Loucy (cell line): ENCODE measurements at regions not wholly inside any gene's neighbourhood (a gene's known extent, or its start where the extent isn't known, plus 50 kb on each side); places are given as distances from the start of the nearest gene placed in this dataset.

Experiments
- H2AFZ ChIP-seq: fragments of 200-600 bp; sonication (generic); 2 replicates; pipeline ENCODE4 v1.6.0; 2016; ENCODE audit warnings: antibody characterized with exemption, mild to moderate bottlenecking, low read length, moderate library complexity
- H3F3A ChIP-seq: fragments of 200-600 bp; 2 replicates; pipeline ENCODE4 v1.6.0; 2016; ENCODE audit warnings: antibody characterized with exemption, low read depth, mild to moderate bottlenecking
- H3K27me3 ChIP-seq: fragments of 200-600 bp; sonication (generic); 2 replicates; pipeline ENCODE4 v1.6.1; 2014; ENCODE audit warnings: low read length, mild to moderate bottlenecking; ENCODE audit not compliant: insufficient read depth, poor library complexity, severe bottlenecking
- H3K36me3 ChIP-seq: fragments of 200-600 bp; sonication (generic); 2 replicates; pipeline ENCODE4 v1.6.1; 2016; ENCODE audit warnings: low read length; ENCODE audit not compliant: insufficient read depth
- H3K4me1 ChIP-seq: fragments of 200-600 bp; sonication (generic); 2 replicates; pipeline ENCODE4 v1.5.1; 2014; ENCODE audit warnings: low read length, mild to moderate bottlenecking; ENCODE audit not compliant: insufficient read depth, poor library complexity, severe bottlenecking
- H3K4me2 ChIP-seq: fragments of 200-600 bp; sonication (generic); 2 replicates; pipeline ENCODE4 v1.6.0; 2014; ENCODE audit warnings: antibody characterized with exemption, low read length, low read depth, mild to moderate bottlenecking; ENCODE audit not compliant: poor library complexity, severe bottlenecking
- H3K4me3 ChIP-seq: fragments of 200-600 bp; sonication (generic); 2 replicates; pipeline ENCODE4 v1.5.1; 2014; ENCODE audit warnings: low read length, mild to moderate bottlenecking, mixed read lengths; ENCODE audit not compliant: poor library complexity, severe bottlenecking
- H3K79me2 ChIP-seq: fragments of 200-600 bp; sonication (generic); 2 replicates; pipeline ENCODE4 v1.6.1; 2014; ENCODE audit warnings: low read length; ENCODE audit not compliant: insufficient read depth
- H3K9ac ChIP-seq: fragments of 200-600 bp; sonication (generic); 2 replicates; pipeline ENCODE4 v1.6.0; 2014; ENCODE audit warnings: mild to moderate bottlenecking, low read depth, low read length, moderate library complexity; ENCODE audit not compliant: poor library complexity, severe bottlenecking
- H3K9me2 ChIP-seq: fragments of 200-600 bp; sonication (generic); replicated peaks from 2 replicates; pipeline ENCODE4 v1.6.1; 2016; ENCODE audit warnings: low read depth, low read length, mixed read lengths
- H3K9me3 ChIP-seq: fragments of 200-600 bp; sonication (generic); 2 replicates; pipeline ENCODE4 v1.6.1; 2014; ENCODE audit warnings: mild to moderate bottlenecking, antibody characterized with exemption, low read length, low read depth; ENCODE audit not compliant: insufficient read depth
- H4K20me1 ChIP-seq: fragments of 200-600 bp; sonication (generic); 2 replicates; pipeline ENCODE4 v1.6.0; 2014; ENCODE audit warnings: antibody characterized with exemption, low read length, mild to moderate bottlenecking; ENCODE audit not compliant: insufficient read depth, poor library complexity, severe bottlenecking
- CTCF ChIP-seq: fragments of 200-600 bp; sonication (generic); conservative IDR thresholded peaks from 2 replicates; pipeline ENCODE4 v1.5.1; 2014; ENCODE audit warnings: mild to moderate bottlenecking, antibody characterized with exemption, low read length
- EZH2phosphoT487 ChIP-seq: fragments of 200-600 bp; IDR thresholded peaks from 2 replicates; pipeline ENCODE4 v1.6.1; 2018; ENCODE audit warnings: antibody characterized with exemption, mild to moderate bottlenecking, moderate library complexity, borderline replicate concordance

- H3F3A ChIP-seq, result no peaks in the 10 kb centered on the region
- no peaks in the 10 kb centered on the region for H3K4me1 ChIP-seq
- no peaks in the 10 kb centered on the region for H4K20me1 ChIP-seq
- no peaks in the 10 kb centered on the region for H3K36me3 ChIP-seq
- no peak overlapping the region for H3K4me2 ChIP-seq
- no peaks in the 10 kb centered on the region for H3K27me3 ChIP-seq
- H3K9me3 ChIP-seq, result no peaks in the 10 kb centered on the region
- TF ChIP-seq CTCF (no peak), EZH2phosphoT487 (no peak)
- no peak overlapping the region for H3K4me3 ChIP-seq
- no peaks in the 10 kb centered on the region for H3K9me2 ChIP-seq
- no peak overlapping the region for H3K9ac ChIP-seq
- H2AFZ ChIP-seq, result no peak overlapping the region
- H3K79me2 ChIP-seq, result no peaks in the 10 kb centered on the region
Observed at GRCh38 chr16:63813862-63814261, 1308.0 kb downstream of the CDH11 start.

- Histone ChIP-seq H3K9me3 (no peaks in the 10 kb centered on the region), H4K20me1 (no peaks in the 10 kb centered on the region), H3K4me1 (no peaks in the 10 kb centered on the region), H3K9ac (no peak overlapping the region), H3K4me3 (no peak overlapping the region), H3K36me3 (no peaks in the 10 kb centered on the region), H2AFZ (no peak overlapping the region), H3K79me2 (no peaks in the 10 kb centered on the region), H3F3A (no peaks in the 10 kb centered on the region), H3K9me2 (no peaks in the 10 kb centered on the region), H3K27me3 (no peaks in the 10 kb centered on the region), H3K4me2 (no peak overlapping the region)
- TF ChIP-seq EZH2phosphoT487, result no peak
- TF ChIP-seq CTCF, result no peak
Observed at GRCh38 chr16:63808730-63809129, 1313.1 kb downstream of the CDH11 start.

GRCh38 chr16:63806794-63807506 lies 1314.9 kb downstream of the CDH11 start:
- Histone ChIP-seq H3K4me3 (no peak overlapping the region), H4K20me1 (no peaks in the 10 kb centered on the region), H3F3A (no peaks in the 10 kb centered on the region), H3K9ac (no peak overlapping the region), H3K9me3 (no peaks in the 10 kb centered on the region), H3K79me2 (no peaks in the 10 kb centered on the region), H3K4me1 (no peaks in the 10 kb centered on the region), H3K36me3 (no peaks in the 10 kb centered on the region), H2AFZ (no peak overlapping the region), H3K9me2 (no peaks in the 10 kb centered on the region), H3K27me3 (no peaks in the 10 kb centered on the region), H3K4me2 (no peak overlapping the region)
- TF ChIP-seq CTCF (no peak), EZH2phosphoT487 (no peak)
